HG03558 (cell line): ENCODE measurements at regions not wholly inside any gene's neighbourhood (a gene's known extent, or its start where the extent isn't known, plus 50 kb on each side); places are given as distances from the start of the nearest gene placed in this dataset.

Experiments used
- ATAC-seq: cut with Tn5 transposase; IDR thresholded peaks from one replicate; pipeline ENCODE4 v1.9.1; 2021; ENCODE audit warnings: moderate number of reproducible peaks; ENCODE audit not compliant: unreplicated experiment; ENCODE audit errors: extremely low read depth

DNA sequence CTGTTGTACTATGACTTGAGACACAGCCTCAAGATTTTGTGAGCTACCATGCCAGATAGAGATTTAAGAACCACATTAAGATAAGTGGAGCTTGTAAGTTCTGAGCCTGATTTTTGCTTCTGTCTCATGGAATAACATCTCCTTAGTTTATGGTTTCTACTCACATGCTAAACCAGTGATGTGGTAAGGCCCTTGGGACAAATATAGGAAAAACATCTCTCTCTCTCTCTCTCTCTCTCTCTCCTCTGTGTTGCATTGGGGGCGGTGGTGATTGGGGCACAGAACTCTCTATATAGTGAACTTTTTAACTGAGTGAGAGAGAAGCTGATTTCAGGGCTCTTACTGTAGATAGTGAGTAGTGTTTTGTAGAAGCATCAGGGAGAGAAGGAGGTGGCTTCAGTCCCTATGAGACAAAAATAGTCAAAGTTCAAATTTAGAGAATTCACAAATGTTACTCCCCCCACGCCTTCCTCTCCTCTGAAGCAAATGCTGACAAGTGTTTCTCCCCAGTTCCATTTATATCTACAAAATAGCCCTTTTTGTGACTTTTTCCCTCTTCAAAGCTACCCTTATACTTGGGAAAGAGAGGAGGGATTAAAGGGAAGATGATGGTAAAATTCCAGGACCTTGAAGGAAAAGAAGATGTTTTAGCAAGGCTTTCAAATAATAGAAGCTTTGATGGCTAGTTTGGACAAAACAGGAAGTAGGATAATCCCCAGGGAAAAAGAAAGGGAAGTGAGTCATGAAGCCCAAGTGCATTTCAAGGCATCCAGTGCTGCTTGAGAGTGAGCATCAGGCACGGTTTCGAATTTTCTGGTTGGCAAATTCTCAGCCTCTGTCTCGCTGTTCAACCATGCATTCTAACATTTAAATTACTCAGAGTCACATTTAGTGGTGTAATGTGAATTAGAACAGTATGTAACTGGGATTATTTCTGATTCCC lies 134.3 kb upstream of the AP1S2 start:
- ATAC-seq = no peak

DNA sequence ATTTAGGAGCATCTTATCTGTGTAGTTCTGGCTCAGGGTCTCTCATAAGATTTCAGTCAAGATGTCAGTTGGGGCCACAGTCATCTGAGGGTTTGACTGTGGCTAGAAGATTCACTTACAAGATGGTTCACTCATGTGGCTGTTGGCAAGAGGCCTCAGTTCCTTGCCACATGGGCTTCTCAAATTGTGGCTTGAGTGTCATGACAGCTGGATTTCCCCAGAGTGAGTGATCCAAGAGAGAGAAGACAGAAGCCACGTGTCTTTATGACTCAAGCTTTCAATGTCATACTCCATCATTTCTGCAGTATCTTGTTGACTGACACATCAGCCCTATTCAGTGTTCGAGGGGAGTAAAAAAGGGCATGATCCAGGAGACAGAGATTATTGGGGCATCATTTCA lies 131.3 kb upstream of the AP1S2 start:
- ATAC-seq = no peak

DNA sequence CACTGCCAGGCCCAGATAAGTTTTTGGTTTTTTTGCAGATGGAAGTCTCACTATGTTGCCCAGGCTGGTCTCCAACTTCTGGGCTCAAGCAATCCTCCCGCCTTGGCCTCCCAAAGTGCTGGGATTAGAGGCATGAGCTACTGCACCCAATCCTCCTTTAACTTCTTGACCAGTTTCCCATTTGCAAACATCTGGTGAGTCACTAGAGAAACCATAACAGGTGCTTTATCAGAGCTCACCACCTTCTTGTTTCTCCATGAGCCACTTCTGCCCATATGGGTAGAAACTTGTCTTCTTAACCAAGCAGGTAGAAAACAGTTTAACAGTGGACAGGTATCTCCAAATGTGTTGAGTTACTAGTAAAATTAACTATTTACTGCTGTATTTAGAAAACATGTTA lies 128.4 kb upstream of the AP1S2 start:
- no peak for ATAC-seq

DNA sequence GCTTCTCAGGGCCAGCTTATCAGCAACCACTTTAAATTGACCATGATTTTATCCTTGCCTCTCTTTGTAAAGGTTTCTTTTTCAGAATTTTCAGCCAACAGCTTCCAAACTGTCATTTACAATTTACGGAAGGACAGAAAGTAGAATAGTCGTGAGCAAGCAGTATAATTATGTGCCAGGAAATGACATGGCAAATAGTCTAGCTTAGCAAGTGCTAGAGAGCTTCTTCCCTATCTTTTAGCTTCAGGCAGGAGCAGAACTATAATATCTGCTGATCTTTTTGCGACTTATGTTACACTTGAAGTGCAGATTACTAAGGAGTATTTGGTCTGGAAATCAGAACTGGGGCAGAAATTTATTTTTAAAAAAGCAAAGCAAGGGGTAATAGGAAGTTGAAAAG lies 123.0 kb upstream of the AP1S2 start:
- ATAC-seq = no peak

DNA sequence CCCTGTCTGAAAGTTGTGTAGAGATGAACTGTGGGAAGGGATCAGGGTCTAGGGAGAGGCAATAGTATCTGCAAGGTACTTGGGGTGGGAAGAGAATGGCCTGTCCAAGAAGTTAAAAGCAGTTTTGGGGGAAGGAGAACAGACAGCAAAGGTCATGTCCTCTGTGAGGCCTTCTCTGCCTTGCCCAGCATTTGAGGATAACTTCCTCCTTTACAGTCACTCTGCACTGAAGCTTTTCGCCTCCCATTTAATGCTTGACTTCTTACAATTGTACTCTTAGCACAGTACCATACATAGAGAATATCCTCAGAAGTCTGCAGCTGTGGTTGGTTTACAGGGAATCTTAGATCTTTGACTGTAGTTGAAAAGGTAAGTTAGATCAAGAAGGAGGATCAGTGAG lies 121.8 kb upstream of the AP1S2 start:
- no peak for ATAC-seq

DNA sequence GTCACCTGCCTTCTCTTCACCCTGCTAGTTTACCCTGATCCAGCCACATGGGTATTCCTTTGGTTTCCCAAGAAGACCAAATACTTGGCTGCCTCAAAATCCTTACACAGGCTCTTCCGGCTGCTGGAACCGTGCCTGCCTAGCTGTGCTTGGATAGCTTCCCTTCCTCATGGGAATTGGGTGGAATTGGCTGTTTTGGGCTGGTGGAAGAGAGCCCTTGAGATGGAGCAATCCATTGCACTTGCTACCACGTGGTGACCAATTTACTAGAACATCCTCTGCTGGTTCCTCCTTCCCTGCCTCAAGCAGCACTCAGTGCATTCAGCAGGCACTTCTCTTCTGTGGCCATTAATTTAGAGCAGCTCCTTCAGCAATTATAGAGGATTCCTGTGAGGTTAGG lies 119.3 kb upstream of the AP1S2 start:
- ATAC-seq = no peak

DNA sequence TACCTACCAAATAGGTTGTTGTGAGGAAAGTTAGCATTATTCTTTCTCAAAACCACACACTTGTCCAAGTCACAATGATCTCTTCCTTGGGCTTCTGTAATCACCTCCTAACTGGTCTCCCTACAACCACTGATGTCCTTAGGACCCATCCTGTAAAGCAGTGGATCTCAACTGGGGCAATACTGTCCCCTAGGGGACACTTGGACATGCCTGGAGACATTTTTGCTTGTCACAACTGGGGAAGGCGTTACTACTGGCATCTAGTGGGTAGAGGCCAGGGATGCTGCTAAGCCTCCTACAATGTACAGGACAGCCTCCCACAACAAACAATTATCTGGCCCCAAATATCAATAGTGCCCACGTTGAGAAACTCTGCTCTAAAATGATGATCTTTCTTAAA lies 118.7 kb upstream of the AP1S2 start:
- no peak for ATAC-seq

DNA sequence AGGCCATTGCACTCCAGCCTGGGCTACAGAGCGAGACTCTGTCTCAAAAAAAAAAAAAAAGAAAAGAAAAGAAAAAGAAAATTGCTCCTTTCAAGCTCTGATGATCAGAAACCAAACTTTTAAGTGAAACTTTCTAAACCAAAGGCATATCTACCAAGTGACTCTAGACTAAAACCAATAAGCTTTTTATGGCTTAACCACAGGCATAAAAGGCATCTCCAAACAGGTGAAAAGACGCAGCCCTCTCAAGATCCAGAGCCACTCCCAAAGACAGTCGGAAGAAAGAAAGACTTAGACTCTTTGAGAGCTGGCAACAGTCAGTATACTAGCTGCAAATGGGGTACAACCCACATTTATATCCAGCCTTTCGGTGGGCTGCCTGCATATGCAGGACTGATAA lies 117.1 kb upstream of the AP1S2 start:
- no peak for ATAC-seq

DNA sequence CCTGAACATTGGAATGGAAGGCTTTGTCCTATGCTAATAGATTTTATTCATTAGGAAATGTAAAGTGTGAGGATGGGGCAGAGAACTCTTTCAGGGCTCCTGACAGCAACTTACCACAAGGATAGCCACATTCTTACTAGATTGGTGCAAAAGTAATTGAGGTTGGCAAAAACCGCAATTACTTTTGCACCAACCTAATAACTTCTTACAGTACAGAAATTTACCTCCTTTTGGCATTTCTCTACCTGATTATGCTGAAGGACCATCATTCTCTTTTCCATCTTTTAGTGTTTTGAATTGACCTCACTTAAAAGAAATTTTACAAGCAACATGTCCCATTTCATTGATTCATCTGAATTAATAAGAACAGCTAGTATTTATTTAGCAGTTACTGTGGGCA lies 109.2 kb upstream of the AP1S2 start:
- no peak for ATAC-seq

DNA sequence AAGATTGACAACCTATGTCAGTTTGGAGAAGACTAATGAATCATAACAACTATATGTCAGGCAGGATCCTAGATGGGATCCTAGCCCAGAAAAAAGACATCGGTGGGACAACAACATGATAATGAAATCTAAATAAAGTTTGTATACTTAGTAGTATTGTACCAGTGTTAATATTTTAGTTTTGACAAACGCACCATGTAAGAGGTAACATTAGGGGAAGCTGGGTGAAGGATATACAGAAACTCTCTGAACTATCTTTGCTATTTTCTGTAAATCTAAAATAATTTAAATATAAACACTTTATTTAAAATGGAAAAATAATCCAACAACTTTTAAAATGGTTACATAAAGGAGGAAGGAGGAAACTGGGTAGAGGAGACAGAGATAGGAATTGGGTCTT lies 105.6 kb upstream of the AP1S2 start:
- ATAC-seq = no peak

DNA sequence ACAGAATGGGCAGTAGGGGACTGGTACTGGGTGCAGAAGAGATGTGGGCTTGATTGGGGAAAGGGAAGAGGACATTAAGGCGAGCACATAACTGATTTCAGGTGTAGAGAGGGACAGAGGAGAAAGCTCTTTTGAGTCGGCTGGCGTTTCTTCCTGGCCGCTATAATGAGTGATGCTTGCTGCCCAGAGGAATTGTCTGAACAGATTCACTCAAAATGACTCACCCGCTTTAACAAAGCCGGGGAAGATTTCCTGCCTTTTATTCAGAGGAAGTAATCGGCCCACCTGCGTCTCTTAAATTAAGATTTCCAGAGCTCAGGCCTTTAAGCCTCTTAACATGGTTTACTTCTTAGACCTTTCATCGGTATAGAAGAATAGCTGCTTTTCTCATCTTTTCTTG lies 102.1 kb upstream of the AP1S2 start:
- ATAC-seq = no peak

DNA sequence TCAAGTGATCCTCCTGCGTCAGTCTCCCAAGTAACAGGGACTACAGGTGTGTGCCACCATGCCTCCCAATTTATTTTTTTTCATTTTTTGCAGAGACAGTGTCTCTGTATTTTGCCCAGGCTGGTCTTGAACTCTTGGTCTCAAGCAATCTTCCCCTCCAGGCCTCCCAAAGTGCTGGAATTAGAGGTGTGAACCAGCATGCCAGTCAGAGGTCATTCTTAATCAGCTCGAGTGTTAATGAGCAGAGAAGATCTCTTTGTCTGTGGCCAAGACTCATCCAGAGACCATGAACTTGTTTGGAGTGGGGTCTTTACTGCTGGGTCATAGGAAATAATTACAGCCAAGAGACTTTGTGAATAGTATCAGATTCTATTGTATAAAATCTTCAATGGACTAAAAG lies 99.2 kb upstream of the AP1S2 start:
- no peak for ATAC-seq

DNA sequence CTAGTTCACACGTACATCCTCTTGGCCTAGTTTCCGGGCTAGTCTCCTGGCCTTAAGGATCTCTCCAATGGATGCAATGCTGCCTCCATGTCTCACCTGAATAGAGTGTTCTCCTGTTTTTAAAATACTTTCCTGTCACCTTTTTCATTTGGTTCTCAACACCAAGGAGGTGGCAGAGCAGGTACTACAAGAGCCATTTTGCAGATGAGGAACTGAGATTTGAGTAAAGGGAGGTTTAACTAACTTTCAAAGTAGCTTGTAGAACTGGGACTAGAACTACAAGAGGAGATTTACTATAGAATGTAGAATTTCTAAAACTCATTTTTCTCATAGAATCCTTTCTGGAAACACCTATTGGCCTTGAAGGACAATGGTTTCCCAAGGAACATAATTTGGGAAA lies 97.6 kb upstream of the AP1S2 start:
- no peak for ATAC-seq

DNA sequence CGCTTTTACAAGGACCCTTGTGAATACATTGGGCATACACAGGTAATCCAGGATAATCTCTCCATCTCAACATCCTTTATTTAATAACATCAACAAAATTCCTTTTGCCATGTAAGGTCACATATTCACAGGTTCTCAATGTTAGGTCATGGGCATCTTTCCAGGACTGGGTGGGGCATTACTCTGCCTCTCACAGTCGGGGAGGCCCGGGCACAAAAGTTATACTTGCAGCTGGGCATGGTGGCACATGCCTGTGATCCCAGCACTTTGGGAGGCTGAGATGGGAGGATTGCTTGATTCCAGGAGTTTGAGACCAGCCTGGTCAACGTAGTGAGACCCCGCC lies 93.7 kb upstream of the AP1S2 start:
- no peak for ATAC-seq

DNA sequence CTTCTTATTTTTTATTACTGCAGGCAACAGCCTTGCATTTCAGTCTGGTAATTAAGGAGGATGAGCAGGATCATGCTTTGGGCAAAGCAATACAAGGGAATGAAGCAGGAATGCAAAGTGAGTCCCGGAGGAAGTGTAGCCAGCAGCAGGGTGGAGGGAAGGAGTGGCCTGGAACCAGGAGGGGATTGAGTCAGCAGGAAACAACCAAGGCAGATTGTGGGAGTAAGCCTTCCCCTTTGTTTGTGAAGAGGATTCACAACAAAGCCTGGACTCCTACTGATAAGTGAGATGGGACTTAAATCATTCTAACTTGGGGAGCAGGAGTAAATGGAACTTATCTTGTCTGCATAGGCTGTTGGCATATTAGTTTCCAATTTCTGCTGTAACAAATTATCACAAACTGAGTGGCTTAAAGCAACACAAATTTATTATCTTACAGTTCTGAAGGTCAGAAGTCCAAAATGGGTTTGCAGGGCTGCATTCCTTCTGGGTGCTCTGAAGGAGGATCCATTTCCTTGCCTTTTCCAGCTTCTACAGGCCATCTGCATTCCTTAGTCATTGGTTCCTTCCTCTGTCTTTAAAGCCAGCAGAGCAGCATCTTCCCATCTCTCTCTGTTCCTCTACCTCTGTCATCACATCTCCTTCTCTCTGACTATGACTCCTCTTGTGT lies 93.2 kb upstream of the AP1S2 start:
- no peak for ATAC-seq

DNA sequence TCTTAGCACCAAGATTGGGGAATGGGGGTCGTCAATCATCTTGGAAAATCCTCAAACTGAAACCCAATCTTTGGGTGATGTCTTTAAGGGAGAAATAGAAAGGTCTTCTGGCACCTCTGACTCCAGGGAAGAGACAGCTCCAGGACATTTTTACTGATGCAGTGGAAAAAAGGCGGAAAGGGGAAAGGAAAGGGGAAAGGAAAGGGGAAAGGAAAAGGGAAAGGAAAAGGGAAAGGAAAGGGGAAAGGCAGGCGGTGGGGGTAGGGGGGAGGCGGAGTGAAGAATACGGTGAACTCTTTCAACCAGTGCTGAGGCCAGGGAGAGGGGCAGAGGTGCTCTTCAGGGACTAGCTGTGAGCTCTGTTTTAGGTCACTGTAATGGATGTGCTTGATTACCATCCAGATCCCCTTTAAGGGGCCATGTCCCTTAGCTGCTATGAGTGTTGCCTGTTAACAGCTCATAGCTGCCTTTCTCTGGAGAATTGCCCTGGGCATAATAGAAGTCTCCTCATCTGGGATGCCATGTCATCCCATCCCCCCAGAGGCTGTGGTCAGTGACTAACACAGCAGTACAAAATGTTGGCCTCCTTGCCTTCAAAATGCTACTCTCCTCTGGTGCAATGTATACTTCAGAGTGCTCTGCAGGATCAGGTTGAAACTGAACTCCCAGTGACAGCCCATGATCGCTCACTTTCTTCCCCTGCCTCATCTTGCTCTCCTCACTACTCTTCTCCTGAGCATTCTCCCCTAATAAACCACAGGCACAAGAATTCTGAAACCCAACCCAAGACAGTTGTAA lies 92.4 kb upstream of the AP1S2 start:
- no peak for ATAC-seq

DNA sequence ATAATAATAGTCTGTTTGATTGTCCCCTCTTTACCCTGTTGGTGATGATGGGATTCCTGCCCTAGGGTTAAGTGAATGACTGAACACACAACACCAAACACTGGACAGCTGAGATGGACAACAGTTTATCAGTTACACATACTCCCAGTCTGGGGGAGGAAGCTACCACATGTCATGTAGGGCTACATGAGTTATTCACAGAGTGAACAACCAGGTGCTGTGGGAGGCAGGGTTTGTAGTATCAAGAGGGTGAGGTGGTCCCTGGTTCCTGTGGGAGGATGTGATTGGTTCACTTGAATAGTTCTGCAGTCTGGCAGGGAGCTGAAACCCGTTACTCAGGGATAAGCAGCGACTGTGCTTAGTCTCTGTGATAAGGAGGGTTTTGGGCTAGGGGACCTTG lies 88.8 kb upstream of the AP1S2 start:
- ATAC-seq = no peak

DNA sequence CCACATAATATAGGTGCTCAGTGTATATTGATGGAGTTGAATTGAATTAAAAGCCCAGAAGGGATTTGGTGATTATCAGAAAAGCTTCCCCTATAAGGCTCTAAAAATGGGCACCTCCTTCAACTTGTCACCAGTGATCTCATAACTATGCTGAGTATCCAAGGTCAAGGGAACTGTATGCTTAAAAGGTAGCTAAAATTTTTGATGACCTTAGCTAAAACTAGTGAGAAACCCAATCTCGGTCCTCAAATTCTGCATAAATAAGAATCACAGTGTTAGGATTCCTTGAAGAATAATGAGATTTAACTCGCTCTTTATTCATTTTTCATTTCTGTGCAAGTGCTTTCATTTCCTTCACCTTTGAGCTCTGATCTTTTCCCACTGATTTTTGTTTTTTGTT lies 87.7 kb upstream of the AP1S2 start:
- ATAC-seq = no peak

DNA sequence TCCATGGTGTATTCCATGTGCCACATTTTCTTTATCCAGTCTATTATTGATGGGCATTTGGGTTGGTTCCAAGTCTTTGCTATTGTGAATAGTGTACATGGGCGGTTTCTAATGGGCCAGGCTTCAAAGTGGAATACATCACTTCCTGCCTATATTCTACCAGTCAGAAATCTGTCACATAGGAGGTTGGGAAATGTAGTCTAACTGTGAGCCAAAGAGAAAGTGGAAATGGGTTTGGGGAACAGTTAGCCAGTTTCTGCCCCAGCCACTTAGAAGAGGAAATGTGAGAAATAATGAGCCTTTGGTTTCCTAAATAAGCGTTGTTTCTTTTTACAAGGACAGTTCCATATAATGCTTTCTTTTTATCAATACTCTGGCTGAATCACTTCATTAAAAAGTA lies 85.1 kb upstream of the AP1S2 start:
- no peak for ATAC-seq

DNA sequence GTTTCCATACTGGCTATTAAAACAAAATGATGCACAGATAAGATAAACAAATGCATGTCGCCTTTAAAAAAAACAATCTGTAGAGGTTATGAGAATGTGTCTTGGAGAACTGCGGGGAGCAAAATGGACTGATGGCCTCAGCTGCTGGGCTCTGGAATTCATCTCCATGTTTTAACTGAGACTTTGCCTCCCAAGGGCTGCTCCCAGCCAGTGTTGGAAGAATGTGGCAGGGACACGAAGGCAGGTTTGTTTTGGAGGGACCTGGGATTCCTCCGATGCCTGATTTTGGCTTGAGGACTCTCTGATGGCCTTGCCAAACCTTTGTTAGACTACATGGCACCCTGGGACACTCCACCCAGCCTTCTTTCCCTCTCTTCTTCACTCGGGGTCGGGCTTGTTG lies 83.5 kb upstream of the AP1S2 start:
- no peak for ATAC-seq

DNA sequence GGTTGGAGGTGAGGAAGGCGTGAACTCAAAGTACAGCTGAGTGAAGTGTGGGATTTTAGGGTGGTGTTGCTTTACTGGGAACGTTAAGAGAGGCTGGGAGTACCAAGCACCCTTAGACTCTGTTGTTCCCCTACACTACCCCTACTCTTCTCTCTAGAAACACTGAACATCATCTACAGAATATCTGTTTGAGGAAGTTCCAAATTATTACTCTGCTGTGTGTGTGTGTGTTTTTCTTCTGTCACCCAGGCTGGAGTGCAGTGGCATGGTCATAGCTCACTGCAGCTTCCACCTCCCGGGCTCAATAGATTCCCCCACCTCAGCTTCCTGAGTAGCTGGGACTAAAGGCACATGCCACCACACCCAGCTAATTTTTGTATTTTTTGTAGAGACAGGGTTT lies 76.7 kb upstream of the AP1S2 start:
- ATAC-seq = no peak
